DND-41 (cell line): ENCODE measurements at regions not wholly inside any gene's neighbourhood (a gene's known extent, or its start where the extent isn't known, plus 50 kb on each side); places are given as distances from the start of the nearest gene placed in this dataset.

Experiments used
- EZH2 ChIP-seq: IDR thresholded peaks from 3 replicates; pipeline ENCODE4 v1.6.1; 2012; ENCODE audit warnings: borderline replicate concordance, low read depth, mild to moderate bottlenecking, moderate library complexity, low read length, inconsistent platforms; ENCODE audit not compliant: severe bottlenecking
- TF ChIP-seq, protein P1 (sequence below): IDR thresholded peaks from 2 replicates; pipeline ENCODE4 v1.5.1; 2012; ENCODE audit warnings: borderline replicate concordance, low read length, moderate library complexity, mild to moderate bottlenecking; ENCODE audit not compliant: poor library complexity, severe bottlenecking; ENCODE audit errors: extremely low read depth

DNA sequence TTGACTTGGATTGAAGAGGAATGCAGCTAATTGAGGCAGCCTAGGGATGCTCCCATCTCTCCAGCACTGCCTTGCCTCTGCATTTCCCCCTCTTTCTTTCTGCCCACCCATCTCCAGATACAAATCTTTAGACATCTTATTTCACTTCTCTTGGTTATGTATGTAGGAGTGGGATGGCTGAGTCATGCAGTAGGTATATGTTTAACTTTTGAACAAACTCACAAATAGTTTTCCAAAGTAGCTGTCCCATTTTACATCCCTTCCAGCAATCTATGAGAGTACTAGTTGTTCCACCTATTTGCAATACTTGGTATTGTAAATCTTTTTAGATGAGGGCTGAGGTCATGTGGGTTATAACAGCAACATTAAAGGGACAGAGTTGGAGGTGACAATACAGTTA is 329.9 kb downstream of the DYSF start:
- TF ChIP-seq, protein P1, sequence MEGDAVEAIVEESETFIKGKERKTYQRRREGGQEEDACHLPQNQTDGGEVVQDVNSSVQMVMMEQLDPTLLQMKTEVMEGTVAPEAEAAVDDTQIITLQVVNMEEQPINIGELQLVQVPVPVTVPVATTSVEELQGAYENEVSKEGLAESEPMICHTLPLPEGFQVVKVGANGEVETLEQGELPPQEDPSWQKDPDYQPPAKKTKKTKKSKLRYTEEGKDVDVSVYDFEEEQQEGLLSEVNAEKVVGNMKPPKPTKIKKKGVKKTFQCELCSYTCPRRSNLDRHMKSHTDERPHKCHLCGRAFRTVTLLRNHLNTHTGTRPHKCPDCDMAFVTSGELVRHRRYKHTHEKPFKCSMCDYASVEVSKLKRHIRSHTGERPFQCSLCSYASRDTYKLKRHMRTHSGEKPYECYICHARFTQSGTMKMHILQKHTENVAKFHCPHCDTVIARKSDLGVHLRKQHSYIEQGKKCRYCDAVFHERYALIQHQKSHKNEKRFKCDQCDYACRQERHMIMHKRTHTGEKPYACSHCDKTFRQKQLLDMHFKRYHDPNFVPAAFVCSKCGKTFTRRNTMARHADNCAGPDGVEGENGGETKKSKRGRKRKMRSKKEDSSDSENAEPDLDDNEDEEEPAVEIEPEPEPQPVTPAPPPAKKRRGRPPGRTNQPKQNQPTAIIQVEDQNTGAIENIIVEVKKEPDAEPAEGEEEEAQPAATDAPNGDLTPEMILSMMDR: no peak
- TF ChIP-seq EZH2: no peak
